GM19372 (cell line): ENCODE measurements at regions not wholly inside any gene's neighbourhood (a gene's known extent, or its start where the extent isn't known, plus 50 kb on each side); places are given as distances from the start of the nearest gene placed in this dataset.

Source experiments
- ATAC-seq: cut with Tn5 transposase; IDR thresholded peaks from one replicate; pipeline ENCODE4 v1.9.1; 2021; ENCODE audit warnings: mild to moderate bottlenecking, low read depth, moderate library complexity; ENCODE audit not compliant: unreplicated experiment

- no peak for ATAC-seq
Observed at GRCh38 chr5:143671674-143672569, 140.0 kb upstream of the HMHB1 start.

DNA sequence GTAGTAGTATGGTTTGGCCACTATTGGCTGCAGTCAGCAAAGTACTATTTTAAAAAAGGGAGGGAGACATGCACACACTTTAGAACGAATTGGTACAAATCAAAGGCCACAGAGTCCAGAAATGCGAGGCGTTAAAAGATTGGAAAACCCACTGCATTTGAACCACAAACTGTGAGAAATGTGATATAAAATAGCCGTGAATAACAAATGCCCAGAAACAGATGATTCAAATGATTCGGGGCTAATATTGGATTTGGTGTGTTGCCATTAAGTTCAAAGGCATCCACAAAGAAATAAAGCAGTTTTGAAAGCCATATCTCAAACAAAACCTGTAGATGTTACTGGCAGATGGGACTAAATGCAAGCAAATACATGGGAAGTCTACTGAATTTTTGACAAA is 140.9 kb upstream of the HMHB1 start:
- ATAC-seq, result no peak

DNA sequence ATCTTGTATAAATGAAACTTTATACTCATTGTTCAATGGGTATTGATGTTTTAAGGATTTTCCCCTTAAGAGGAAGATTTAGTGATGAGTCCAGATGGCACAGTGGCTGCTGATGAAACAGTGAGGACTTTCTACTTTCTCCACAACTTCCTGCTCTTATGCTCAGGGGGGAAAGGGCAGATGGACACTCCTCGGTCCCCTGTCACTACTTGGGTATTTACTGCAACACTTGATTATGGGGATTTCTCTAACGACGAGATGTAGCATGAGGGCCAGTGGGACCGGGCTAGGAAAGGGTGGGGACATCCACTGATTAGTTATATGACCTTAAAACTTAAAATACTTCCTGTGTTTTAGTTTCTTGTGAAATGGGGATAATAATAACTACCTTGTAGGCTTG is 146.1 kb upstream of the HMHB1 start:
- ATAC-seq, result no peak

DNA sequence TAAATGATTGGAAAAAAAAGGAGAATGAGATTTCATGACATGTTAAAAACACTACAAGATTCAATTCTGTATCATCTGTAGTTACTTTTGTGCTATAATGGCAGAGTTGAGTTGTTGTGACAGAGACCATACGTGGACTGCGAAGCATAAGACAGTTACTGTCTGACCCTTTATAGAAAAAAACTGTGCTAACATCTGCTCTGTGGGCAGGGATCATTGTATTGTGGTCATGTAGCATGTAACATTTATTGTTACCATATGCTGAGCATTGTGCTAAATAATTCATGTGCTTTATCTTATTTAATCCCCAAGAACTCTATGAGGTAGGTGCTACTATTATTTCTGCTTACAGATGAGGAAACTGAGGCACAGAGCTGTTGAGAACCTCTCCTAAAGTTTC is 147.3 kb upstream of the HMHB1 start:
- no peak for ATAC-seq

GRCh38 chr5:143663872-143664271 is 148.1 kb upstream of the HMHB1 start:
- ATAC-seq, result no peak

DNA sequence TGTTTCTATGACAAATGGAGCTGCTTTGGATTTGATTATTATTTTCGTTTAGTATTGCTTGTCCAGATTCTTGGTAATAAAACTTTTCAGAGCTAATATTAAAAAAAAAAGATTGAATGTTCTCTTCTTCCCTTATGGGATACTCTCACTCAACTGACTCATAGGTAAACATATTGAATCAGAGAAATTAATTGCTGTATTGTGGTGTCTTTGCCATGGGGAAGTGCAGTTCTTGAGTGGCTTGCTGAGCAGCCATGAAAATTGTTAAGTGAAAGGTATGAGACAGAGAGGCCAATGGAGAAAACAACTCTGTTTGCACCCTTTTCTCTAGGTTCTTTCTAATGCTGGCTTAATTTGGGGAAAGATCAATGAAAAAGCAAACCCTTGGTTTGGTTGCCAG is 149.9 kb upstream of the HMHB1 start:
- no peak for ATAC-seq

GRCh38 chr5:143660625-143661024 is 151.3 kb upstream of the HMHB1 start:
- ATAC-seq, result no peak

GRCh38 chr5:143659599-143660238 is 152.2 kb upstream of the HMHB1 start:
- no peak for ATAC-seq

- no peak for ATAC-seq
Observed at GRCh38 chr5:143658956-143659355, 153.0 kb upstream of the HMHB1 start.

DNA sequence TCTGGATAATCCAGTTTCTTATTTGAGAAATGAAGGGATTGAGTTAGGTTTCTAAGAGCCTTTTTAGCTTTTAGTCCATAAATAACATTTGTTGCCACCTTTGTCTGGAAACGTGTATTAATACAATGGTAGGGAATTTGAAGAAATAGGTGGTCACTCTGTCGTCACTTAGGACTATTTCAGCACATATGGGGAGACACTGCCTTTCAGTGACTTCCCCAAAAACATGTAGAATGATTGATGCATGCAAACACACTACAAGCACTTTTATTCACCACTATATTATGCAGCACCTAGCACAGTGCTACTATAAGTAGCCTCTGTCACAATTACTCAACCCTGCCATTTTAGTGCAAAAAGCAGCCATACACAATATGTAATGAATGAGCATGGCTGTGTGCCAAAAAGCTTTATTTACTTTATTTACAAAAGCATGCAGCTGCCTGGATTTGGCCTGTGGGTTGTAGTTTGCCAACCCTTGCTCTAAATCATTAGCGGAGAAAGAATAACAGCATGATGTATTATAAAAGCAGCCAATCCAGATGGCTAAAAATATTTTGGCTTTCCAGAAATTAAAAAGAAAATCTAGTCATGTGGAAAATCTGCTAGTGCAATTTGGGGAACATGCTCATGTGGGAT is 154.2 kb upstream of the HMHB1 start:
- no peak for ATAC-seq

DNA sequence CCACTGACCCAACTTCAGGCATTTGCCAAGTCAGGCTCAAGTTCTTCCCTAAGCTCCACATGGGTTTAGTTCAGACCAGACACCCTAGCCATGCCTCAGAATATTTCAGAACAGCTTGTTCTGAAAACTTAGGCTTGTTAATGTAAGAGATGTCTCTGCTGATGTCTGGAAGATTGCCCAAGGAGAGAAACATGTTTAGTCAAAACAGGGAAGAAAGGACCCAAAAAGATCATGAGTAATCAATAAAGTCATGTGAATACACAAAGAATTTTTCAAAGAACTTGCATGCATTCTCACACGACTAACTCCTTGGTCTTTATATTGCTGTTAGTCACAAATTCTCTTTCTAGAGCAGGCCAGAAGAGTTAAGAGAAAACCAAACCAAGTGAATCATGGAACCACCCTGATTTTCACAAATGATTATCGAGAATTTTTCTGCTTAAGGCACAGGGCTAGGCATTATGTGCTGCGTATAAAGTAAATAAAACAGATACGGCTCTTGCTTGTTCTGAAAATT is 158.1 kb upstream of the HMHB1 start:
- ATAC-seq, result no peak

- no peak for ATAC-seq
Observed at GRCh38 chr5:143653256-143653655, 158.7 kb upstream of the HMHB1 start.

GRCh38 chr5:143652108-143652700 is 159.8 kb upstream of the HMHB1 start:
- ATAC-seq, result no peak

- ATAC-seq, result no peak
Observed at GRCh38 chr5:143649937-143650621, 161.9 kb upstream of the HMHB1 start.

- no peak for ATAC-seq
Observed at GRCh38 chr5:143648696-143649095, 163.3 kb upstream of the HMHB1 start.

DNA sequence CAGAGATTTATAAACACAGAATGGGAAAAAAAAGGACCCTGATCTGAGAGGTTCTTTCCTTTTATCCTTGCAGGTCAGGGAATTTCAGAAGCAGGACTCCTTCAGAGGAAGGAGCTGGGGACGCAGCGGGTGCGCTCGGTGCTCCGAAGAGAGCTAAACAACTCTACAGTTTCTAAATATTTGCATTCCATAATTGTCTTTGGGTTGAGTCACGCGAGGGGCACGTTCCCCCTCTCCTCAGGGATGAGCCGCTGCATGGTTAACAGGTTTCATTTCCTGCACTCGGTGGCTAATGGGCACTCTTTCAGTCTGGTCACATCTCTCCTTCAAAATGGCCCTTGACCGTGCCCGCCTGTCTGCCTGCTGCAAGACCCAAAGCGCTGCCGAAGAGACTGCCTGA is 165.0 kb upstream of the HMHB1 start:
- ATAC-seq, result no peak

- ATAC-seq, result no peak
Observed at GRCh38 chr5:143645356-143645755, 166.6 kb upstream of the HMHB1 start.

- no peak for ATAC-seq
Observed at GRCh38 chr5:143644727-143645126, 167.2 kb upstream of the HMHB1 start.

DNA sequence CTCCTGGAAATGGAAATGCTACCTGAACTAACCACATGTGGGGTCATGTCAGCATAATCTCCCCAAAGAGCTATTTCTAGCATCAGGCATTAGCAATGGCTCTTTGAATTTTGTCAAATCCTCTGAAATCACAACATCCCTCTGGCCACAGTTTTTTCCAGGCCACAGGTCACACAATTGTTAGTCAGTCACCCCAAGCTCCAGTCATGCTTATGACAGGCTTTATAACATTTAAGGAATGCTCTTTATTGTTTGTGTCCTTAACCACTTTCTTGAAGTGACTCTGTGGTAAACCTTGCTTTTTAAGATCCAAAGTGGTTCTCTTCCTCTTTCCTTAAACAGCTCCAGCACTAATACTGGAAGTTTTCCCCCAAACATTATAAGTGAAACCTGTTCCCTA is 169.2 kb upstream of the HMHB1 start:
- no peak for ATAC-seq

DNA sequence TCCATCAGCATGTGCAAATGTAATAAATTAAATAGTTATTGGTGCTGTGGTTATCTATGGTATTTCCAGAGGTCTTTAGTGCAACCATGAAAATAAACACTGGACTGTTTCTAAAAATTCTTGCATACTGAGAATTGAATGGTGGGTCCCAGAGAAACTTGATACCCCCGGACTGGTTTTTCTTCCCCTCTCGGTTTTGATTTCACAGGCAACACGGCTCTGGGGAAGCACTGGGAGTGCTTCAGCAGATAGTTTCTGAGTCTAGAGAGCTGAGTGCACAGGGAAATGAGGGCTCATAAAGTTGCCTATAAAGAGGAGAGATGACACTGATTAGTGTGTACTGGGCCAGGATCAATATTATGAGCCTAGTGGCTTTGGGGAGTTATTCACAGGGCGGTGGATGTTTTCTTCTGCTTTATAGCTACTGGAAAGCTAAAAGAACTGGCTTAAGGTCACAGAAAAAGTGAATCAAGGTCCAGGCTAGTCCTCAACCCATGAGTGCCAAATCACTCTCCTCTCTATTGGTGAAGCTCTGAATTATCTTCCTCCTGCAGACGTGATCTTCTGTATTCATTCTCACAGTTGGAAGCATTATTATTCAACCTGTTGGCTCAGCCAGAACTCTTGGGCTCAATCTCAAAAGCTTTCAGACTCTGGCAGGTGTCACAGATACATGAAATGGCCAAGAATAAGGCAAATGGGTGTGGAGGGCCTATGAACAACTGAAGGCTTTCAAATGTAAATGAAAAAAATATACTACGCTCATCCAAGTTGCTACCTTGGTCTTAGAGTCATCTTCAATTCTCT is 170.2 kb upstream of the HMHB1 start:
- no peak for ATAC-seq
